KBM-7 (cell line): ENCODE measurements at regions not wholly inside any gene's neighbourhood (a gene's known extent, or its start where the extent isn't known, plus 50 kb on each side); places are given as distances from the start of the nearest gene placed in this dataset.

ENCODE experiments used
- DNase-seq: peaks from one replicate; pipeline ENCODE4 v3.0.0-alpha.2; 2015
- in situ Hi-C: fragments of 300-500 bp; cut with MboI; formaldehyde crosslinking; loops from 2 replicates; pipeline ENCODE4 v1.14.3; 2020; ENCODE audit warnings: low sequenced_read_pairs, low pct_unique_long_range_greater_than_20kb, mixed read lengths

- in situ Hi-C loops: no loop called here
- DNase-seq: no peak
Measured at GRCh38 chr10:128853537-128853936, 613.5 kb upstream of the MGMT start.

- no peak for DNase-seq
- in situ Hi-C loops: no loop called here
Measured at GRCh38 chr10:128854204-128854603, 612.8 kb upstream of the MGMT start.

GRCh38 chr10:128854963-128855362, 612.1 kb upstream of the MGMT start:
- in situ Hi-C loops: no loop called here
- no peak for DNase-seq

- no peak for DNase-seq
- in situ Hi-C loops: no loop called here
Measured at GRCh38 chr10:128855618-128856428, 611.2 kb upstream of the MGMT start.

- in situ Hi-C loops: no loop called here
- DNase-seq: peak; percentile 40
Measured at GRCh38 chr10:128859738-128860386, 607.2 kb upstream of the MGMT start.

- in situ Hi-C loops: no loop called here
- no peak for DNase-seq
Measured at GRCh38 chr10:128860574-128860973, 606.5 kb upstream of the MGMT start.

GRCh38 chr10:128861018-128861901, 605.8 kb upstream of the MGMT start:
- DNase-seq: no peak
- in situ Hi-C loops: no loop called here

GRCh38 chr10:128863411-128863810, 603.6 kb upstream of the MGMT start:
- no peak for DNase-seq
- in situ Hi-C loops: no loop called here

GRCh38 chr10:128863823-128864405, 603.1 kb upstream of the MGMT start:
- in situ Hi-C loops: no loop called here
- no peak for DNase-seq

- in situ Hi-C loops: no loop called here
- no peak for DNase-seq
Measured at GRCh38 chr10:128864554-128865295, 602.3 kb upstream of the MGMT start.

- no peak for DNase-seq
- in situ Hi-C loops: no loop called here
Measured at GRCh38 chr10:128865436-128866195, 601.4 kb upstream of the MGMT start.

GRCh38 chr10:128866551-128866950, 600.5 kb upstream of the MGMT start:
- DNase-seq: no peak
- in situ Hi-C loops: no loop called here

- in situ Hi-C loops: no loop called here
Measured at GRCh38 chr10:128867210-128867609, 599.8 kb upstream of the MGMT start.

GRCh38 chr10:128867819-128868218, 599.2 kb upstream of the MGMT start:
- in situ Hi-C loops: no loop called here
- no peak for DNase-seq

More at GRCh38 chr10:128867210-128867609, 599.8 kb upstream of the MGMT start:
- DNase-seq: no peak

GRCh38 chr10:128868481-128868880, 598.6 kb upstream of the MGMT start:
- DNase-seq: no peak
- in situ Hi-C loops: no loop called here

- no peak for DNase-seq
- in situ Hi-C loops: no loop called here
Measured at GRCh38 chr10:128869101-128869749, 597.8 kb upstream of the MGMT start.

- in situ Hi-C loops: no loop called here
- DNase-seq: no peak
Measured at GRCh38 chr10:128870830-128871597, 596.0 kb upstream of the MGMT start.
